ENCODE measurements at regions not wholly inside any gene's neighbourhood (a gene's known extent, or its start where the extent isn't known, plus 50 kb on each side); places are given as distances from the start of the nearest gene placed in this dataset.

GRCh38 chr9:36778682-36779081, 206.0 kb downstream of the MELK start:
- TF ChIP-seq CTCF (IDR thresholded peaks at IDR 0.05) (no peak), POLR2A (IDR thresholded peaks at IDR 0.05) (no peak)

Data from esophagus squamous epithelium (tissue), 4 donors.